Right lobe of liver (tissue), 6 donors: ENCODE measurements at regions not wholly inside any gene's neighbourhood (a gene's known extent, or its start where the extent isn't known, plus 50 kb on each side); places are given as distances from the start of the nearest gene placed in this dataset.

Source experiments
- ATAC-seq, 4 donors: fragments of 200-7000 bp; cut with Tn5 transposase; one replicate each; pipeline ENCODE4 v1.9.1; 2020; ENCODE audit warnings: mild to moderate bottlenecking in 4 of 4, moderate library complexity in 4 of 4
- DNase-seq, 3 donors: peaks; one replicate each; pipeline ENCODE4 v3.0.0-alpha.2; 2020
- H3K27ac ChIP-seq, 3 donors: fragments of 200-600 bp; one replicate each; pipeline ENCODE4 v1.8.0; 2022
- H3K27me3 ChIP-seq, 2 donors: fragments of 200-600 bp; one replicate each; pipeline ENCODE4 v1.8.0; 2022
- H3K36me3 ChIP-seq, 4 donors: fragments of 200-600 bp; sonication (generic) in 1 of 4; one replicate each; pipeline versions ENCODE4 v1.5.1 to v1.8.0; 2017 to 2022; ENCODE audit warnings: control low read depth in 1 of 4
- H3K4me1 ChIP-seq, 4 donors: fragments of 200-600 bp; sonication (generic) in 1 of 4; one replicate each; pipeline versions ENCODE4 v1.5.1 to v1.8.0; 2017 to 2022; ENCODE audit warnings: control low read depth in 1 of 4
- H3K4me3 ChIP-seq, 3 donors: fragments of 200-600 bp; one replicate each; pipeline ENCODE4 v1.8.0; 2022
- H3K9me3 ChIP-seq, 4 donors: fragments of 200-600 bp; sonication (generic) in 1 of 4; one replicate each; pipeline versions ENCODE4 v1.5.1 to v1.8.0; 2017 to 2022; ENCODE audit warnings: control low read depth in 1 of 4
- CTCF ChIP-seq, 4 donors: fragments of 200-600 bp in 3 of 4; fragments of 450-650 bp in 1 of 4; IDR thresholded peaks; one replicate each; pipeline versions ENCODE4 v1.5.1 to v1.8.0; 2016 to 2022; ENCODE audit warnings: antibody characterized with exemption in 4 of 4, mild to moderate bottlenecking in 2 of 4
- POLR2A ChIP-seq: fragments of 450-650 bp; IDR thresholded peaks from one replicate; pipeline ENCODE4 v1.6.1; 2017; ENCODE audit warnings: antibody characterized with exemption, mild to moderate bottlenecking
- WGBS: methylation state at CpG from one replicate; pipeline ENCODE4 v1.1.6; 2018; ENCODE audit warnings: low coverage, low lambda C conversion rate; ENCODE audit not compliant: insufficient coverage; ENCODE audit errors: missing lambda C conversion rate; 5-methylcytosine and 5-hydroxymethylcytosine counted together
- intact Hi-C, 2 donors: fragments of 100-400 bp; cut with DNase I; formaldehyde crosslinking; loops; one replicate each; pipeline versions ENCODE4 v1.11.2 to v1.14.1; 2022
- donor health status: DM: no; HTN: yes; CAD: no.
- donor health status: DM: no; HTN: no; CAD: no.
- donor health status: DM: no; HTN: no; CAD: no.
- donor health status: DM: no; HTN: yes; CAD: no.
- donor health status: DM: no; HTN: yes; CAD: no.

- WGBS: 64% methylated on average over 3 of the region's 3 CpGs
- intact Hi-C loops: no loop called here
- H3K36me3 ChIP-seq: no peaks in the 10 kb centered on the region
- no peaks in the 10 kb centered on the region for H3K4me1 ChIP-seq
- H3K27ac ChIP-seq: no peak overlapping the region
- no peak for TF ChIP-seq CTCF (IDR thresholded peaks at IDR 0.05)
- TF ChIP-seq POLR2A: no peak
- no peaks in the 10 kb centered on the region for H3K27me3 ChIP-seq
- H3K4me3 ChIP-seq: no peak overlapping the region
- ATAC-seq: no peak
- H3K9me3 ChIP-seq: no peaks in the 10 kb centered on the region
- DNase-seq: no peak
Observed at GRCh38 chr13:47671776-47672175, 329.3 kb downstream of the SUCLA2 start.

GRCh38 chr13:47665043-47665442 lies 336.0 kb downstream of the SUCLA2 start:
- Histone ChIP-seq H3K4me1 (no peaks in the 10 kb centered on the region), H3K4me3 (no peak overlapping the region), H3K27me3 (no peaks in the 10 kb centered on the region), H3K36me3 (no peaks in the 10 kb centered on the region), H3K9me3 (no peaks in the 10 kb centered on the region), H3K27ac (no peak overlapping the region)
- intact Hi-C loops: no loop called here
- 56% methylated on average over 3 of the region's 3 CpGs for WGBS
- ATAC-seq (no peak), DNase-seq (no peak)
- TF ChIP-seq POLR2A: no peak
- TF ChIP-seq CTCF (IDR thresholded peaks at IDR 0.05): no peak

GRCh38 chr13:47661076-47661475 lies 340.0 kb downstream of the SUCLA2 start:
- 35% methylated on average over 4 of the region's 4 CpGs for WGBS
- ATAC-seq (no peak), DNase-seq (no peak)
- TF ChIP-seq POLR2A (no peak), CTCF (IDR thresholded peaks at IDR 0.05) (no peak)
- no peak overlapping the region for H3K27ac ChIP-seq
- no peaks in the 10 kb centered on the region for H3K27me3 ChIP-seq
- H3K4me1 ChIP-seq: no peaks in the 10 kb centered on the region
- intact Hi-C loops: no loop called here
- no peaks in the 10 kb centered on the region for H3K36me3 ChIP-seq
- no peak overlapping the region for H3K4me3 ChIP-seq
- no peaks in the 10 kb centered on the region for H3K9me3 ChIP-seq

- H3K9me3 ChIP-seq: no peaks in the 10 kb centered on the region
- 46% methylated on average over 1 of the region's 1 CpG for WGBS
- ATAC-seq (no peak), DNase-seq (no peak)
- H3K27me3 ChIP-seq: no peaks in the 10 kb centered on the region
- H3K36me3 ChIP-seq: no peaks in the 10 kb centered on the region
- no peak overlapping the region for H3K4me3 ChIP-seq
- TF ChIP-seq POLR2A (no peak), CTCF (IDR thresholded peaks at IDR 0.05) (no peak)
- intact Hi-C loops: no loop called here
- no peaks in the 10 kb centered on the region for H3K4me1 ChIP-seq
- H3K27ac ChIP-seq: no peak overlapping the region
Observed at GRCh38 chr13:47656651-47657050, 344.4 kb downstream of the SUCLA2 start.

GRCh38 chr13:47650209-47650608 lies 350.9 kb downstream of the SUCLA2 start:
- no peak overlapping the region for H3K27ac ChIP-seq
- H3K4me1 ChIP-seq: no peaks in the 10 kb centered on the region
- intact Hi-C loops: no loop called here
- TF ChIP-seq CTCF (IDR thresholded peaks at IDR 0.05) (no peak), POLR2A (no peak)
- H3K9me3 ChIP-seq: no peaks in the 10 kb centered on the region
- no peak overlapping the region for H3K4me3 ChIP-seq
- H3K36me3 ChIP-seq: no peaks in the 10 kb centered on the region
- DNase-seq (no peak), ATAC-seq (no peak)
- no peaks in the 10 kb centered on the region for H3K27me3 ChIP-seq
